GM19455 (cell line): ENCODE measurements at regions not wholly inside any gene's neighbourhood (a gene's known extent, or its start where the extent isn't known, plus 50 kb on each side); places are given as distances from the start of the nearest gene placed in this dataset.

Experiments
- ATAC-seq: cut with Tn5 transposase; IDR thresholded peaks from one replicate; pipeline ENCODE4 v1.9.1; 2021; ENCODE audit not compliant: unreplicated experiment

GRCh38 chr11:129324533-129325175, 51.0 kb upstream of the BARX2 start:
- no peak for ATAC-seq

GRCh38 chr11:129323896-129324502, 51.6 kb upstream of the BARX2 start:
- no peak for ATAC-seq

GRCh38 chr11:129322941-129323340, 52.7 kb upstream of the BARX2 start:
- no peak for ATAC-seq

GRCh38 chr11:129321076-129321475, 54.6 kb upstream of the BARX2 start:
- ATAC-seq: no peak

DNA sequence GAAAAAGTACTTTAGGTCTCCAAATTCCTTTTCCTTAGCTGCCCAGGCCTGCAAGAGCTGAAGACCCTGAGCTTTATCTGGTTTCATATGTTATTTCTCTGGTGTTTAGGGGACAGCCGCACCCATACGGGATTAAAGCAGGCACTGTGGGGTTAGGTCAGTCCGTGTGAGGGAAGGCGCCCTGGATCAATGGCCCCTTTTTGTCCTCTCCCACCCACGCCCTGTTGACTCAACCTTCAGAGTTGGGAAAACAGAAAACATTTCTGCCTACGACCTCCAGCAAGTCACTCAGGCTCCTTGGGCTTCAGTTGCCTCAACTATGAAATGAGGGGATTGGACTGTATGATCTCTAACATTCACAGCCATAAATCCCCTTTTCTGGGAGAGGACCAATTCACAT, 55.2 kb upstream of the BARX2 start:
- ATAC-seq: no peak

- ATAC-seq: no peak
These were observed 55.9 kb upstream of the BARX2 start for GRCh38 chr11:129319751-129320150.

DNA sequence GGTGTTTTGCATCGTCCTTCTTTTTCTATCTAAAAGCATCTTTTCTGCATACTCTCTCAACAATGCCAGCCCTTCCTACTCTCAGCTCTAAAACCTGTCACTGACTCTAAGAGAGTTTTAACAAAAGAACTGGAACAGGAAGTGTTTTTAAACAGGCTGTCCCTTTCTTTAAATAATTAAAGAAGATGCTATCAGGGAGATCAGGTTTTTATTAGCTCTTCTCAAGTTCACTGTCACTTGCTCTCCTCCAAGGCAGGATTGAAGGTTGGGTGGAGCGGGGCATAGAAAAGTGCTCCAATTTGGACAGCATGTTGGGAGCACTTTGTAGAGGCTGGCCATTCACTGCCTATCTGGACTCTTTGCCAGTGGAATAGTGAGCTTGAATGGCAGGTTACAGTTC, 56.4 kb upstream of the BARX2 start:
- no peak for ATAC-seq

- no peak for ATAC-seq
These were observed 58.1 kb upstream of the BARX2 start for GRCh38 chr11:129317571-129317970.

- ATAC-seq: no peak
These were observed 58.9 kb upstream of the BARX2 start for GRCh38 chr11:129316781-129317180.

DNA sequence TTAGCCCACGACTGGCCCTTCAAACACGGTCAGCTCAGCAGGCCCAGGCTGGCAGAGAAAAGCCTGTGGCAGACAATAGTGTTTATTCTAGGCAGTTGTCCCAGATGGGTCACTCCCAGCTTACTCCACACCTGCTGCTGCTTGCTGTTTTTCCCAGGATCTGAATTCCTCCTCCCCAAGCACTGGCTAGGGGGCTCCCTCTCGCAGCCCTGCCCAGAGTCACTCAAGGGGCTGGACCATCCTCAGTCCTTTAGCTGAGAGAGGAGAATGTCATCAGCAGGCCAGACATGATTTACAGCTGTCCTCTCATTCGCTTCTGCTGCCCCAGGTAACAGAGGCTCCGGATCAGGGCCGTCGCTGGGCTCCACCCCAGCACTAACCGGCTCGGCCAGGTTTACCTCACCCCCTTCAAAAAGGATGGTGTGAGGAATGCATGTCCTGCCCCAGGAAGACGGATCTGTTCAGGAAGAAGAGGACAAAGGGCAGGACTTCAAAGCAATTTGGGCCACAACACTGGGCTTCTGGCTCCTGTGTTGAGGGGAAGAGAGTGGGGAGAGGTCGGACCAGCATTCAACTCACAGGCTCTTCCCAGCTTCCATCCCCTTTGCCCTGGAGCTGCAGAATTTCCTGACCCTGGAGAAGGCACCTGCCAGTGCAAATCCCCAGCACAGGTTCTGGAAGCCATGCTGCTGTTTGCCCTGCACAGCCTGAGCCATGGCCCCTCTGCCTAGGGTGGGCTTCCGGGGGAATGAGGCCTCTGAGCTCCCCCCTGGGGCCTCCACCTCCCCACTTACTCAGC, 59.7 kb upstream of the BARX2 start:
- no peak for ATAC-seq

GRCh38 chr11:129314371-129314770, 61.3 kb upstream of the BARX2 start:
- no peak for ATAC-seq

- no peak for ATAC-seq
These were observed 61.9 kb upstream of the BARX2 start for GRCh38 chr11:129313541-129314297.

DNA sequence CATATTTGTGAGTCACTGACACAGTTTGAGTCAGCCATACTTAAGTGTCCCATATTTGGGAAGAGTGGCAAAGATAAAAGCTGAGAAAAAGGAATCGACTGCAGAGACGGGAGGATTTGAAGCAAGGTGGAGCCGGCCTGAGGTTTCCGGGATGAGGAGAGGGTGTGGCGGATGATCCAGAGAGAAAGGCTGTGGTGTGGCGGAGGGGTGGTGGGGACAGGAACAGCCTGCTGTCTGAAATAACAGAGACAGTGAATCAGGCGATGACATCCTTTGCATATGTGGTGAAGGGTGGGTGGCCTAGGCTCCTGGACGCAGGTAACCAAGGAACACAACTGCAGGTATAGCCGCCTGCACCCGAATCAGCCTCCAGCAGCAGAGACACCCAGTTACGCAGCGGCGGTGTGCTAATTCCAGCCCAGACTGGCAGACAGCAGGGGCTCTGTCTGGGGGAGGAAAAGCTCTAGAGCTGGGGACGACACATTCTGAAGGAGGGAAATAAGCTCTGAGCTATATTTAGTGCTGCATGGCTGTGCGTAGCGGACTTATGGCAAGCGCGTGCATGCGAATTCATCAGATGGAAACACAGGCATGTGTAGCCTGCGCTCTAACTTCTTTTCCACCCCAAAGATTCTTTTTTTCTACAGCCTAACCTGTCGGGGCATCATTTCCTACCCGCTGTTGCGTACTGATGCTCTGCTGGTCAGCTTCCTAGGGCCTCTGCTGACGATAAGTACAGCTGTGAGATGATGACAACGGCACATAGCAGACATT, 62.7 kb upstream of the BARX2 start:
- no peak for ATAC-seq

- ATAC-seq: no peak
These were observed 67.3 kb upstream of the BARX2 start for GRCh38 chr11:129308241-129308865.

DNA sequence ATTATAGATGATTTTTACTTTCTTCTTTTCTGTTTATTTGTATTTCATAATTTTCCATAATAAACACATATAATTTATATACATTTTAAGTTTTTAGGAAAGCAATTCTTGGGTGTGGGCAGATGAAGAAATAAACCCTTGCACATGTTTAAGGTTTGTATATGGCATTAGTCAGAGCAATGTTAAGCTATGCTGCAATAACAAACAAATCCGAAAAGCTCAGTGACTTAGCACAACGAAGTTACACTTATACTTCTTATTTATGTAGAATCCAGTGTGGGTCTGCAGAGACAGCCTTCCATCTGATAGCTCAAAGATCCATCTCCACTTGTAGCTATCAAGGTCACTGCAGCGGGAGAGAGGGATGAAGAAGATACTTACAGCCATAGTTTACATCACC, 68.5 kb upstream of the BARX2 start:
- ATAC-seq: no peak

DNA sequence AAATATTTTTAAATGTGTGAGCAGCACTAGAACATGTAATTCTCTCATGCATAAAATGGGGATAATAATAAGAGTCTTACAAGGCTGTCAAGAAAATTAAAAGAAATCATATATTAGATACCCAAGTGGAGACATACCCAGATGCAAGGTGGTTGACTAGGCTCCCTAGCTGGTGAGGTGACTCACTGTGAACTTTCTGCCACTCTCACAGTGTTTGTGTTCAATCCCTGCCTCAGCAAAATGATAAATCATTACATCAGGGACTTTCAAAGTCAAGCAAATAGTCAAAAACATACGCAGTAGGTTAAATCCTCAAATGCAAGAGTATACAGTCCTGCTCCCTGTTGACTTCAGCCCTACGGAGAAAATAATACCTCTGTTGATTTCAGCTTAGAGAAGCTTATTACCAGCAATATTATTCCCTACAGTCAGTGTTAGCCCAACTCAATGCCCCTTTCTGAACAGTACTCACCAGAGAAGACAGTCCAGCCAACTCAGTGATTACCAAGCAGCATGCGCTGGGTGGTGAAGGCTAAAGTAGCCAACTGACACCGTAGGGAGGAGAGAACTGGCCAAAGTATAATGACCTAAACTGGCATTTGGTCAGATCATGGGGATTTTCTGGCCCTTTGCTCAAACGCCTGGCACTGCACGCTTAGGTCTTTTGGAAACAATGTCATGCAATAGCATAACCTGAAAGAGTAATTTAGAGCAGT, 73.1 kb upstream of the BARX2 start:
- ATAC-seq: no peak

GRCh38 chr11:129300099-129300498, 75.5 kb upstream of the BARX2 start:
- no peak for ATAC-seq

DNA sequence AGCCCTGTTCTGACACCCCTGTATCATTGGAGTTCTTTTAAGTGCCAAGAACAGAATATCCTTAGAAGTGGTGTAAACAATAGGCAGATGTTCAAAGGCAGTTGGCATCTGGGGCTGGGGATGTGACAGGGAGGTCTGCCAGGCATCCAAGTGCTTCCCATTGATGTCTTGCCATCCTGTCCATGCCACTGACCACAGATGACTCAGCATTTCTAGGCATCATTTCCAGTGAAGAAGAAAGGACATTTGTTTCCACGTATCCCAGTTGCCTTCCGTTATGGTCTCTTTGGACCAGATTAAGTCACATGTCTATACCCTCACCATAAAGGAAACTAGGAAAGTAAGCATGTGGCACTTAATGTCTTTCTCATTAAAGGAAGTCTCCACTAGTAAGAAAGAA, 76.7 kb upstream of the BARX2 start:
- ATAC-seq: no peak

GRCh38 chr11:129295746-129296145, 79.9 kb upstream of the BARX2 start:
- no peak for ATAC-seq

- no peak for ATAC-seq
These were observed 82.9 kb upstream of the BARX2 start for GRCh38 chr11:129292771-129293170.
